ENCODE measurements at regions not wholly inside any gene's neighbourhood (a gene's known extent, or its start where the extent isn't known, plus 50 kb on each side); places are given as distances from the start of the nearest gene placed in this dataset.

GRCh38 chr13:72505376-72505775, 222.1 kb downstream of the MZT1 start:
- Histone ChIP-seq H2AFZ (ENCODE audit: control insufficient read depth, low read depth, low read length) (no peak overlapping the region), H3K9ac (ENCODE audit: control insufficient read depth, insufficient read depth, low read length) (no peak overlapping the region), H3K27me3 (replicated peaks in 1 of 2; ENCODE audit: control insufficient read depth in 2 of 2, insufficient read depth in 2 of 2, low read length in 1 of 2) (no peaks in the 10 kb centered on the region; a peak in 1 of 4 replicates), H3K27ac (ENCODE audit: control insufficient read depth, insufficient read depth) (no peak overlapping the region), H3K4me1 (ENCODE audit: control insufficient read depth, insufficient read depth, low read length) (no peaks in the 10 kb centered on the region), H3K79me2 (ENCODE audit: control insufficient read depth, insufficient read depth, low read length) (no peaks in the 10 kb centered on the region), H4K20me1 (ENCODE audit: control insufficient read depth, insufficient read depth) (no peaks in the 10 kb centered on the region), H3K36me3 (ENCODE audit: control insufficient read depth in 2 of 2, insufficient read depth in 2 of 2, low read length in 1 of 2) (no peaks in the 10 kb centered on the region), H3K9me3 (replicated peaks; ENCODE audit: control insufficient read depth, insufficient read depth, low read length) (no peaks in the 10 kb centered on the region), H3K4me2 (ENCODE audit: control insufficient read depth, insufficient read depth) (no peak overlapping the region), H3K4me3 (no peak overlapping the region)
- ATAC-seq (no peak), DNase-seq (ENCODE audit: low read depth, low spot score) (no peak), FAIRE-seq (no peak)
- ChIA-PET CTCF (no interaction called here), POLR2A (no interaction called here), RAD21 (ENCODE audit: unreplicated experiment) (no interaction called here), SMC1A (ENCODE audit: uncharacterized antibody, unreplicated experiment) (no interaction called here)
- TF ChIP-seq ZNF687 (IDR thresholded peaks at IDR 0.05) (no peak), EZH2 (IDR thresholded peaks at IDR 0.05; ENCODE audit: borderline replicate concordance, control insufficient read depth, low read depth, low read length) (no peak), RAD21 (IDR thresholded peaks at IDR 0.05; ENCODE audit: insufficient read depth, low read depth, low read length) (no peak)
- in situ Hi-C loops (cut with MboI) (no loop called here), intact Hi-C loops (cut with micrococcal nuclease; ENCODE audit: unreplicated experiment) (no loop called here)
- no TSS peak for BruUV-seq (replicated peaks)
